Adrenal gland (tissue), 9 donors: ENCODE measurements at regions not wholly inside any gene's neighbourhood (a gene's known extent, or its start where the extent isn't known, plus 50 kb on each side); places are given as distances from the start of the nearest gene placed in this dataset.
A peak's percentile ranks its signal among the peaks of the same experiment; 100 is the strongest.
"Not testable (repeated sequence)": the region's sequence is repeated elsewhere in the genome, so short reads cannot be mapped to it uniquely, and the experiment has no call there.

Source experiments
- DNase-seq, 7 donors: peaks; one replicate each; pipeline ENCODE4 v3.0.0-alpha.2; 2019 to 2020
- H3K27ac ChIP-seq, 5 donors: fragments of 200-600 bp; sonication (generic) in 4 of 5; 1 replicate in 3 of 5; 2 replicates in 2 of 5; pipeline versions ENCODE4 v1.5.1 to v1.8.0; 2016 to 2020; ENCODE audit warnings: mild to moderate bottlenecking in 1 of 5
- H3K27me3 ChIP-seq: fragments of 200-600 bp; 2 replicates; pipeline ENCODE4 v1.8.0; 2021
- H3K36me3 ChIP-seq, 2 donors: fragments of 200-600 bp; replicated peaks in 1 of 2; 1 replicate in 1 of 2; 2 replicates in 1 of 2; pipeline versions ENCODE4 v1.5.1 to v1.8.0; 2018 to 2022
- H3K4me1 ChIP-seq, 2 donors: fragments of 200-600 bp; replicated peaks in 1 of 2; 1 replicate in 1 of 2; 2 replicates in 1 of 2; pipeline versions ENCODE4 v1.5.1 to v1.8.0; 2018 to 2021
- H3K4me3 ChIP-seq, 4 donors: fragments of 200-600 bp; sonication (generic) in 3 of 4; one replicate each; pipeline ENCODE4 v1.5.1; 2016 to 2018
- H3K9me3 ChIP-seq, 3 donors: fragments of 200-600 bp; sonication (generic) in 1 of 3; replicated peaks in 1 of 3; 1 replicate in 2 of 3; 2 replicates in 1 of 3; pipeline versions ENCODE4 v1.5.1 to v1.8.0; 2016 to 2021
- POLR2A ChIP-seq, 2 donors: fragments of 450-650 bp; IDR thresholded peaks; one replicate each; pipeline ENCODE4 v1.6.1; 2017; ENCODE audit warnings: antibody characterized with exemption in 2 of 2, mild to moderate bottlenecking in 2 of 2, moderate library complexity in 1 of 2
- WGBS, 4 donors: extraction: QIAGEN DNeasy Blood & Tissue Kit in 2 of 4; methylation state at CpG; one replicate each; pipeline versions ENCODE4 v1.1.5 to v1.1.7; 2013 to 2017; 5-methylcytosine and 5-hydroxymethylcytosine counted together
- intact Hi-C, 2 donors: fragments of 100-400 bp; cut with DNase I; formaldehyde crosslinking; loops; one replicate each; pipeline versions ENCODE4 v1.14.1 to v1.15.0; 2022 to 2023
- TF ChIP-seq, protein P1 (sequence below), 6 experiments: fragments of 450-650 bp in 4 of 6; fragments of 200-600 bp in 2 of 6; sonication (generic) in 1 of 6; IDR thresholded peaks; 1 replicate in 5 of 6; 2 replicates in 1 of 6; pipeline versions ENCODE4 v1.5.1 to v1.8.0; 2016 to 2021; ENCODE audit warnings: antibody characterized with exemption in 6 of 6, mild to moderate bottlenecking in 2 of 6, moderate library complexity in 1 of 6
- donor health status: healthy with polysubstance abuse.
- donor health status: Bipolar disorder and iron deficiency.
- donor health status: DM: yes; HTN: yes; CAD: no.
- donor health status: DM: no; HTN: no; CAD: no.
- donor health status: DM: no; HTN: no; CAD: no.

DNA sequence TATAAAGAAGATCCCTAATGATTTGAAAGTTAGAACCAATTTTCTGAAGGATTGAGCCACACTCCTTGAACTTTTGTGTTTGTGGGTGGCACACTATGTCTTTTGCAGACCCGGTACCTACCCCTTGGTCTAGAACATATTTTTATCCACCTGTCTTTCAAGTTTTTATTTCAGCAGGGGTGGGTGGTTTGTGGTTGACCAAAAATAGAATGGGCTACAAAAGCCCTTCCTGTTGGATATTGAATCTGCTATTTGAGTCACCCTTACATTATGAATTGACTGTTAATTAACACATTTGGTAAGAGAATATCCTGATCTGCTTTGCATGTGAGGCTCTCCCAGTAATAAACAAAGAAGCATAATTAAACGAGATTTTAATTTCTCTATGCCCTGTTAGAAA, 401.2 kb downstream of the POTEH start:
- H3K27me3 ChIP-seq, DNase-seq, H3K27ac ChIP-seq, H3K9me3 ChIP-seq, intact Hi-C loops, H3K36me3 ChIP-seq, H3K4me1 ChIP-seq, H3K4me3 ChIP-seq: not testable (repeated sequence)
- 49 to 63% (median 55%) methylated on average over 2 of the region's 2 CpGs for WGBS, 4 donors

DNA sequence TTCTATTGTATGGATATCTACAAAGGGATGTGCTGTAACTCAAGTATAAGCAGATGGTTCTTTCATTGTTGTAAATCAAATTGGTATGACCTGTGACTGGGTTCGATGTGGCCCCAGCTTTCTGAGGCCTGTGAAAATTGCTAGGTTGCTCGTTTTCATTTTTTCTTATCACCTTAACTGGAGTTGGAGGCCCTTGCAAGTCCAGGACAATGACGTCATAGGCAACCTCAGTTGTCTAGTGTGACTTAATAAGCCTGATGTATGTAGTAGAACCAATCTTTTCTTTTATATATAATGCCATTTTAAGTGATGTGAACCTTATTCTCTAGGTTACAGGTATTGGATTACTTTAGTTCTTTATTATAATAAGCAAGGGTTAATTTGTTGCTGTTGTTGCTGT, 415.3 kb downstream of the POTEH start:
- H3K4me3 ChIP-seq, H3K27me3 ChIP-seq, DNase-seq, intact Hi-C loops, H3K36me3 ChIP-seq, H3K9me3 ChIP-seq, H3K4me1 ChIP-seq, H3K27ac ChIP-seq: not testable (repeated sequence)
- 36 to 53% (median 44%) methylated on average over 3 of the region's 3 CpGs for WGBS, 4 donors

DNA sequence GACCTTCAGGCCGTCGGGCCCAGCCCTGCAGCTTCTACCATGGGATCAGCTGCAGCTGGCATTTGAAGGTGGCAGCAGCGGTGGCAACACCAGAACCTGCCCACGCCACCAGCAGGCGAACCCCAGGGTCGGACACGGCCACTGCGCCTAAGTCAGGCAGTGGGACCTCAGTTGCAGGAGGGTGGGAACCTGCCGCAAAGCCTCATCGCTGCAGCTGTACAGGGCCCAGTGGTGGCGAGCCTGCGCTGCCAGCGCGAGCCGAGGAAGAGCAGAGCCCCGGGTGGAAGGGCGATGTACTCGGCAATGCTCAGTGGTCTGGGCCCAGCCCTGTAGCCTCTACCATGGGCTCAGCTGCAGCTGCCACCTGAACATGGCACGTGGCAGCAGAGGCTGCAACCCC, 441.6 kb downstream of the POTEH start:
- H3K9me3 ChIP-seq, H3K27me3 ChIP-seq, H3K27ac ChIP-seq, H3K4me1 ChIP-seq, H3K4me3 ChIP-seq, H3K36me3 ChIP-seq, DNase-seq, intact Hi-C loops: not testable (repeated sequence)
- 75 to 90% (median 89%) methylated on average over 8 to 18 of the region's 19 CpGs; no CpG with 5 or more reads in 1 of the 4 donors for WGBS, 4 donors

GRCh38 chr22:16131918-16132317, 442.1 kb downstream of the POTEH start:
- Histone ChIP-seq H3K4me3 (no peak overlapping the region), H3K27ac (no peak overlapping the region), H3K4me1 (no peaks in the 10 kb centered on the region), H3K27me3 (no peaks in the 10 kb centered on the region), H3K9me3 (no peaks in the 10 kb centered on the region), H3K36me3 (no peaks in the 10 kb centered on the region)
- TF ChIP-seq, protein P1, sequence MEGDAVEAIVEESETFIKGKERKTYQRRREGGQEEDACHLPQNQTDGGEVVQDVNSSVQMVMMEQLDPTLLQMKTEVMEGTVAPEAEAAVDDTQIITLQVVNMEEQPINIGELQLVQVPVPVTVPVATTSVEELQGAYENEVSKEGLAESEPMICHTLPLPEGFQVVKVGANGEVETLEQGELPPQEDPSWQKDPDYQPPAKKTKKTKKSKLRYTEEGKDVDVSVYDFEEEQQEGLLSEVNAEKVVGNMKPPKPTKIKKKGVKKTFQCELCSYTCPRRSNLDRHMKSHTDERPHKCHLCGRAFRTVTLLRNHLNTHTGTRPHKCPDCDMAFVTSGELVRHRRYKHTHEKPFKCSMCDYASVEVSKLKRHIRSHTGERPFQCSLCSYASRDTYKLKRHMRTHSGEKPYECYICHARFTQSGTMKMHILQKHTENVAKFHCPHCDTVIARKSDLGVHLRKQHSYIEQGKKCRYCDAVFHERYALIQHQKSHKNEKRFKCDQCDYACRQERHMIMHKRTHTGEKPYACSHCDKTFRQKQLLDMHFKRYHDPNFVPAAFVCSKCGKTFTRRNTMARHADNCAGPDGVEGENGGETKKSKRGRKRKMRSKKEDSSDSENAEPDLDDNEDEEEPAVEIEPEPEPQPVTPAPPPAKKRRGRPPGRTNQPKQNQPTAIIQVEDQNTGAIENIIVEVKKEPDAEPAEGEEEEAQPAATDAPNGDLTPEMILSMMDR (IDR thresholded peaks at IDR 0.05): no peak
- no peak for TF ChIP-seq POLR2A (IDR thresholded peaks at IDR 0.05)
- intact Hi-C loops: no loop called here
- WGBS, 4 donors: 56 to 67% (median 66%) methylated on average over 6 to 16 of the region's 16 CpGs; no CpG with 5 or more reads in 1 of the 4 donors
- no peak for DNase-seq

DNA sequence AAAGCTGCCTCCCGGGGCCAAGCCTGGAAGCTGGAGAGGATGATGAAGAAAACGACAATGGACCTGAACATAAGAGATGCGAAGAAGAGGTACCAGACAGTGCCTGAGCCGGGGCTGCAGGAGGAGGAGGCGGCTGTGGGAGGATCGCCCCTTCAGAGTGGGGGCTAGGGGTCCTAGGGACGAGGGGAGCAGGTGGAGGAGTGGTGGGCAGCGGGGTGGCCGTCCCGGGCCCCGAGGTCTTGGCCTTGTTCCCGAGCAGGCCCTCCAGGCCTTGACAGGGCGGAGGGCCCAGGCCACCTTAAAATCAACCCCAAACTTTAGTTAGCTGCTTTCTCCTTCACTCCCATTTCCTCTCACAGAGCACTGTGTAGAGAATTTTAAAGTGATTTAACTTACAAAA, 442.8 kb downstream of the POTEH start:
- intact Hi-C loops, H3K9me3 ChIP-seq, H3K36me3 ChIP-seq, H3K4me1 ChIP-seq, H3K4me3 ChIP-seq, H3K27ac ChIP-seq, DNase-seq, H3K27me3 ChIP-seq: not testable (repeated sequence)
- WGBS, 4 donors: 70 to 81% (median 73%) methylated on average over 11 to 12 of the region's 13 CpGs

- 56 to 61% (median 57%) methylated on average over 5 of the region's 5 CpGs for WGBS, 4 donors
- H3K4me1 ChIP-seq, DNase-seq, H3K36me3 ChIP-seq, H3K27ac ChIP-seq, H3K4me3 ChIP-seq, H3K9me3 ChIP-seq, intact Hi-C loops, H3K27me3 ChIP-seq: not testable (repeated sequence)
Measured at GRCh38 chr22:16146101-16146500, 446.5 kb downstream of the CCT8L2 start.

DNA sequence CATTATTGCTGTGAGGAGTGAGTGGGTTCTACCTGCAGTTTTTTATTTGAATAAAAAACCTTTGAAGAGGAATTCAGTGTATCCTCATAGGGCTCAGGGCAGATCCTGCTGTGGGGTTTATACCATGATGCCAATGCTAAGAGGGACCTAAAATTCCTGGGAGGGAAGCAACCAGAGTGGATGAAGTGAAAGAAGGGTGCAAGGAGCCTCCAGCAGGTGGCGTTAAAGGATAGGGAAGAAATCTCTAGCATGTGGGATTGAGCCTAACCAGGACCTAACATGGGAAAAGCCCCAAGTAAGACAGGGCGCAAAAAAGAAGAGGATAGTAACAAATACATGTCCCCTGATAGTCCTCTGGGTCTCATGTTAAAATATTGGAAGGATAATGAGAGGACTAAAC, 445.7 kb downstream of the CCT8L2 start:
- H3K27me3 ChIP-seq, intact Hi-C loops, H3K4me1 ChIP-seq, H3K4me3 ChIP-seq, H3K36me3 ChIP-seq, H3K9me3 ChIP-seq, H3K27ac ChIP-seq: not testable (repeated sequence)
- 33 to 43% (median 39%) methylated on average over 2 of the region's 2 CpGs for WGBS, 4 donors
- peak; percentile 15 to 71 (median 44) for DNase-seq
- TF ChIP-seq, protein P1 (IDR thresholded peaks at IDR 0.05): peak; percentile 28 to 54 (median 40)

GRCh38 chr22:16177287-16177686, 415.3 kb downstream of the CCT8L2 start:
- H3K27ac ChIP-seq, intact Hi-C loops, H3K27me3 ChIP-seq, H3K4me3 ChIP-seq, H3K36me3 ChIP-seq, H3K4me1 ChIP-seq, H3K9me3 ChIP-seq, DNase-seq: not testable (repeated sequence)
- WGBS, 4 donors: 48 to 61% (median 57%) methylated on average over 2 of the region's 2 CpGs

DNA sequence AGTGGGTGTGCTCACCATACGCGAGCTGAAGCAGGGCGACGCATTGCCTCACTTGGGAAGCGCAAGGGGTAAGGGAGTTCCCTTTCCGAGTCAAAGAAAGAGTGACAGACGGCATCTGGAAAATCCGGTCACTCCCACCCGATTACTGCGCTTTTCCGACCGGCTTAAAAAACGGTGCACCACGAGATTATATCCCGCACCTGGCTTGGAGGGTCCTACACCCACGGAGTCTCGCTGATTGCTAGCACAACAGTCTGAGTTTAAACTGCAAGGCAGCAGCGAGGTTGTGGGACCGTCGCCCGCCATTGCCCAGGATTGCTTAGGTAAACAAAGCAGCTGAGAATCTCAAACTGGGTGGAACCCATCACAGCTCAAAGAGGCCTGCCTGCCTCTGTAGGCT, 408.7 kb downstream of the CCT8L2 start:
- WGBS, 4 donors: 76 to 86% (median 80%) methylated on average over 13 to 21 of the region's 21 CpGs
- H3K4me3 ChIP-seq, H3K4me1 ChIP-seq, H3K27me3 ChIP-seq, H3K9me3 ChIP-seq, intact Hi-C loops, DNase-seq, H3K36me3 ChIP-seq, H3K27ac ChIP-seq: not testable (repeated sequence)
